Glomerular endothelial cell (primary cell): ENCODE measurements at regions not wholly inside any gene's neighbourhood (a gene's known extent, or its start where the extent isn't known, plus 50 kb on each side); places are given as distances from the start of the nearest gene placed in this dataset.

Experiments
- DNase-seq: peaks from one replicate; pipeline ENCODE4 v3.0.0-alpha.2; 2011; ENCODE audit warnings: low read depth, low spot score; ENCODE audit errors: extremely low read depth

DNA sequence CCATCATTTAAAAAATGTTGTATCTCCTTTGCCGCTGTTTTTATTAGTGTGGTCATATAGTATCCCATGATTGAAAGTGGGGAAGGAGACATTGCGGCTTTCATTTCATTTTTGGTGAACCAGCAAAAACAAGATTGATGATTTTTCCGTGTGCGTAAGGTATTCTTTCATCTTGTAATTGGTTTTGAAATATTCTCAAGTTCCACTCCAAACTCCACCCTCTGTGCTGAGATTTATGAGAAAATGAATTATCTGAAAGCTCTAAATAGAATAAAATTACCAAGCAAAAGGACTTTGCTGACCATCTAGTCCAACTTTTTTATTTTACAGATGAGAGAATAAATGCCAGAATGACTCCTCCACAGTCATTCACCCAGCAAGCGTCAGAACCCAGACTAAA, 103.1 kb upstream of the MPDZ start:
- no peak for DNase-seq

DNA sequence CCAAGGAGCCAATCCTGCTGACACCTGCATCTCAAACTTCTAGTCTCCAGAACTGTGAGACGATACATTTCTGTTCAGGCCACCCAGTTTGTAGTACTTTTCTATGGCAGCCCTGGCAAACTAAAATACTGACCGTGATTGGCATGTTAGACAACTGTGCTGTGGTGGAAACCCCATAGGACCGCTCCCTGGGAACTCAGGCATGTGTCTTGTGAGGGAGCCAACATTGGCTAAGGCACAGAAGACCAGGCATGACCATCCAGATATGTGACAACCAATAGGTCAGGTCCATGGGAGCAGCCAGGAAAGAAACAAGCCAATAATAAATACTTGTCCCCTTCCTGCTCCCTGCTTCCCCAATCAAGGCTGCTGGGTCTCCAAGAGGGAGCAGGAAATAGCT, 101.4 kb upstream of the MPDZ start:
- DNase-seq: no peak

DNA sequence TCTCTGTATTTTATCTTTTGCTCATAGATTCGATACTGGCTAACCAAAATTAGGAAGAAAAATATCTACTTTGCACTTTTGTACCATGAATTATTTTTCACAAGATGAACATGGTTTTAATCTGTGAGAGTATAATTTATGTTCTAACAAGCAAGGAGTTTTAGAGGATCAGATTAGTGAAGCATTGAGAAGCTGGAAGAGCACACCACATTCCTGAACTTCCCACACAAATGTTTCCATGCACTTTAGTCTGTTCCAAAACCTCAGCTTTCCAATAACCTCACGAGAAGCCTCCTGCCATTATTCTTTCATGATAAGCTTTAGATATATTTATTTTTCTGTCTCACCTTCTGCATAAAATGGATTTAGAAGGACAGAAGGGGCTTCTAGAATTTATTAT, 98.7 kb upstream of the MPDZ start:
- no peak for DNase-seq

DNA sequence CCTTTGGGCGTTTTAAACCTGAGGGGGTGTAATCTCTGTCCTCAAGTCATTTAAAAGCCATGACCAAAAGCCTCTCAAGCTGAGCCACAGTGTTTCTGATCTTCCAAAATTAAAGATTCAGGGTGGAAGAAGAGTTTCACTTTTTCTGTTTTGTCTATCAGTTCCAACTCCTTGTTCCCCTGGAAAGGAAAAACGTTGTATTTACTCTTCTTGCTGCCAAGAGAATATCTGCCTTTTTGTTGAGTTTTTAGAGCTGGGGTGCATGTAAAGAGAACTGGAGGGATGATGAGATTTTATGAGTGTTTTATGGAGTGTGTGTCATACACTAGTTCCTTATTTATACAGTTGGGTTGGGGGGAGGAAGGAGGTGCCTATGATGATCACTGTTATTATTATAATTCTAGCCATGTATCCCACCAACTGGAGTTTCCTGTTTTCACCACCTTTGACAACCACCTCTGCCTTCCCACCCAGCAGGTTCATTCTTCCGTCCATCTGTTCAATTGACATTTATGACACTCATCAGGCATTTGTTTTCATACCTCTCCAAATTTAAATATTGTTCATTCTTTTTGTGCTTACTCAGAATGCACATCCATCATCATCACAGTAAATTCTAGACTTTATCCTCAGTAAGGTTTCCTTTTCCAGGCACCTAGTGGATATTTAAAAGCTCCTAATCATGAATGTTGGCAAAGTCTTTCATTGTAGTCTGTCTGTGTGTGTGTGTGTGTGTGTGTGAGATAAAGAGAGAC, 97.9 kb upstream of the MPDZ start:
- DNase-seq: no peak

DNA sequence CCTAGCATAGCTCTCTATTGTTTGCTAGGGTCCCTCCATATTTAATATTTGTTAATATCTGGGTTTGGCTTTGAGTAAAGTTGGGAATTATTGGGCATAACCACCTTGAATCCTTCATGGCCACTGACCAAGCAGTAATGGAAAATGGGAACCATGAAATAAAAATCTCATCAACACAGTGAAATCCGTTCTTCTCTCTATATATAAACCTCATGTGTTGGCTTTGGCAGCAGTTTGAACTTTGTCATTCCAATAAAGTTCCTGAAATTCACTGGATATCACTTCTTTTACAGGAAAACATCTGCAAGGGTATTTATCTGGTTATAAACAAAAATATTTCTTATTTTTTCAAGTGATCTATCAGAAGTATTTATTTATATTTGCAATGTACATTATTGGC, 93.0 kb upstream of the MPDZ start:
- DNase-seq: no peak

DNA sequence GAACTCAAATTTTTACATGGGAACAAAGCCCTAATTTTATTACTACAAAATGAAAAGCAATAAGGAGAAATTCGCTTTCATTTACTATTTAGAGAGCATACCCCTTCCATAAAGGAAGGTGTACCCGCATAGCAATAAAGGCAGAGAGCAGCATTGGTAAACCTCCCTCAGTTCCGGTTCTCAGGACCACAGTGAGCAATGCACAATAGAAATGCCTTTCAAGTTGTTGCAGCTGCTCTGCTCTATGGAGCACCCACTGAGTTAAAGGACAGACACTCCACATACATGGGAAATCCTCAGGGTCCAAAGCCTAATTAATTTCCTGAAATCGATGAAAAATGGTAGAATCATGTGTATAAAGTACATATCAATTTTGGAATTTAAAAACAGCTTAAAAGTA, 89.9 kb upstream of the MPDZ start:
- DNase-seq: no peak

DNA sequence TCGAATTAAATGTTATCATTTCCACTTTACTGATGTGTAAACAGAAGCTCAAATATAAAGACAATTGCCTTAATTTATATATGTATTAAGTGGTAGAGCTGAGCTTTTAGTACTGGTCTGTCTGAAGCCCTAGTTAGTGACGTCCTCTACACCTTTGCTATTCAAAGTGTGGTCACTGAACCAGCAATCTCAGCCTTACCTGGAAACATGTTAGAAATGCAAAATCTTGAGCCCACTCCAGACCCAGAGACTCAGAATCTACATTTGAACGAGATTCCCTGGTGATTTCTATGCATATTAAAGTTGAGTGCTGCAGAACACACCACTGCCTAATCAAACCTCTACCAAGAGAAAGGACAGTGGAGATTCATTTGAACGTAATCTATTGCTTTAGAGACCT, 88.3 kb upstream of the MPDZ start:
- DNase-seq: no peak

DNA sequence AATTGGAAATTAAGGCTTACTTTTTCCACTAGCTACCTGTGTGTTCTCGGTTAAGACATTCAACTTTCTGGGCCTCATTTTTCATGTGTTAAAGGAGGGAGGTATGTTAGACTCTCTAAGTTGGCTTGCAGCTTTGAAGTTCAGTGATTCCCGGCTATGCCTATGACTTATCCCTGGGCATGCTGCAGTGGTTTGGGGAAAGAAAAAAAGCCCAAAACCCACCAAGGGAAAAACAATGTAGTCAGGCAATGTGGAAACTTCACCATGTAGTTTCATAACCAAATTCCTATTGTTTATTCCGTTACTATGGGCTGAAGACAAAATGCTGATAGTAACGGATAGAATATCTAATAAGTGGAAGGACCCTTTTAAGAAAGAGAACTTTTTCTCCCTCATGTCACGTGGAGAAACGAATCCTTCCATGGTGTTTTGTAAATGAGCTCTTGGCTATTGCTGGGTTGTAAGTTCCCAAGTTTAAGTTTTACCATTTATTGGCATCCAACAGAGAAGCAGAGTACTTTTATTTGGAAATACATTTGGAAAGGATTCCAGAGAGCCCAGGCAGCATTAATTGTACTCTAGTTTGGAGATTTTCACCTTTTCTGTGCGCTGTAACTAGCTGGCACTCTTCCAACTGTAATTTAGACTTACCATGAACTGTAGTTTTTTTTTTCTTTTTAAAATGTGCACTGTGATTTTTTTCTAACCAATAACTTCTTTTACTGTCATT, 84.9 kb upstream of the MPDZ start:
- DNase-seq: no peak

DNA sequence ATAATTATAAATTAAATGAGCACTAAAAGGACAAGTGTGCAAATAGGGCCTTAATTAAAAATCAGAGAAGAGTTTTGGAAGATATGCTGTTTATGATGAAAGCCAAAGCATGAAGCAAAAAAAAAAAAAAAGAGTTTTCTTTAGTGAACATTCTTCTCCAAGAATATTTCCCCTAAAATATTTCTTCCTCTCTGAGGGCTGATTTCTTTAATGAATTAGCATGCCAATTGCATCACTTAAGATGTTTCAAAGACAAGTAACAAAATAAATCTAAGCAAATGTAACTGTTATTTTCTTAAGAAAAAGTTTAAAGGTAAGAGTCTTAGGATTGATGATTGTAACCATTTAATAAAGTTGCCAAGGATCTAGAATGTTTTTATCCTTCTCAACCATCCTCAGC, 81.6 kb upstream of the MPDZ start:
- no peak for DNase-seq

DNA sequence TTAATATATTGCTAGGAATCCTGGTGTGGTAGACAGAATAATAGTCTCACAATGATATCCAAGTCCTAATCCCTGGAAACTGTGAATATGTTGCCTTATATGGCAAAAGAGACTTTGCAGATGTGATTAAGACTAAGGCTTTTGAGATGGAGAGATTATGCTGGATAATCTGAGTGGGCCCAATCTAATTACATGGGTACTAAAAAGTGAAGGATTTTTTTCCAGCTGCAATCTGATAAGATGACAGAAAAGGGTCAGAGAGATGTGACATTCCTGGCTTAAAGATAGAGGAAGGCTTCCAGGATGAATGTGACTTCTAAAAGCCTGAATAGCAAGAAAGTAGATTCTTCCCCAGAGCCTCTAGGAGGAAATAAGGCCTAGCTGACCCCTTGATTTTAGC, 80.7 kb upstream of the MPDZ start:
- DNase-seq: no peak

DNA sequence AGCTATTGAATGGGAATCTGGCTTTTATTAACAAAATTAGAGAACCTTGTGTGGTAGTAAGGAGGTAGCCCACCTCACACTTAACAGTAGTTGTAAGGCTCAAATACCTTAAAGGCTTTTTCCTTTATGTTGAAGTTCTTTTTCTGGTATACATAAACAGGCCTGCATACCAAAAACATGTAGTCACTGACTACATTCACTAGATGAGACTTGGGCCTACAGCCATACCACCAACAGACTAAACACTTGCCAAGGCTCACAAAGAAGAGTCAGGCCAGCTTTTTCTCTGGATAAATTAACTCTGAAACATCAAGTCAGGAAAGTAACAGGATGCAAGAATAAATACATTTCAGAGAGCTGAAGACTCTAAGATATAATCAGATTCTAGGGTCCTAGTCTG, 78.6 kb upstream of the MPDZ start:
- DNase-seq: no peak

DNA sequence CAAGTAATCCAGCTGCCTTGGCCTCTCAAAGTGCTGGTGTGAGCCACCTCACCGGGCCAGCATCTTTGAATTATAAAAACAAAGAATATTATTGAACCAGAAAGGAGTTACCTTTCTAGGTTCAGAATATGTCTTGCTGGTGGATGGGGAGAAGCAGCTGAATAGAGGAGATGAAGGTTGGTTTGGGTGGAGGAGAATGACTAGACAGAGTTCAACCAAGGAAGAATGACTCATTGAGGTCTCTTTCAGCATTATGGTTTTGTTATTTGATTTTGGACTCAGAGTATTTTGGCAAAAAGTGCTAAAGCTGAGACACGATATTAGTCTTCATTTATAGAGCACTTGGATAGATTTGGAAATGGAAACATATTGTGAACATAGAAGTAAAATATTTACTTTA, 75.2 kb upstream of the MPDZ start:
- no peak for DNase-seq

DNA sequence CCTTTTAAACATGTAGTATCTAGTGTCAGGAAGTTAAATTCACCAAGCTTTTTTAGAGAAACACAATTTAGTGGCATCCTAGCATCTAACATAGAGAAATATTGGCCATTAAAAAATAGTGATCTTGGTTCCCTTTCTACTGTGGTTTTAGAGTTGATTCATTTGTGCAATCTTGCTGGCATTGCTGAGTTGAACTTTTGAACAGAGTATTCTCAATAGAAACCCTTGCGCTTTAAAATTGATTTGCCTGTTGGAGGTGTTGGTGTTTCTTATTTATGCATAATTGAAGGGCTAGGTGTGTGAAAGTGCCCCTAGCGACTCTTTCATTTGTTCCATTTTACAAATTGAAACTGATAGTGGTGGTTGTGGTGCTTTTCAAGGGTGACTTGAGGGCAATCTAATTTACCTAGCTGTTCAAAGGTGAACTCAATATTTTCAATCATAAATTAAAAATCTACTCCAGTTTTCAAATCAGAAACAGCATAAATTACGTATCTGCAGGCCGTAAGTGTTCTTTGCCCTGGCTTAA, 73.0 kb upstream of the MPDZ start:
- no peak for DNase-seq

DNA sequence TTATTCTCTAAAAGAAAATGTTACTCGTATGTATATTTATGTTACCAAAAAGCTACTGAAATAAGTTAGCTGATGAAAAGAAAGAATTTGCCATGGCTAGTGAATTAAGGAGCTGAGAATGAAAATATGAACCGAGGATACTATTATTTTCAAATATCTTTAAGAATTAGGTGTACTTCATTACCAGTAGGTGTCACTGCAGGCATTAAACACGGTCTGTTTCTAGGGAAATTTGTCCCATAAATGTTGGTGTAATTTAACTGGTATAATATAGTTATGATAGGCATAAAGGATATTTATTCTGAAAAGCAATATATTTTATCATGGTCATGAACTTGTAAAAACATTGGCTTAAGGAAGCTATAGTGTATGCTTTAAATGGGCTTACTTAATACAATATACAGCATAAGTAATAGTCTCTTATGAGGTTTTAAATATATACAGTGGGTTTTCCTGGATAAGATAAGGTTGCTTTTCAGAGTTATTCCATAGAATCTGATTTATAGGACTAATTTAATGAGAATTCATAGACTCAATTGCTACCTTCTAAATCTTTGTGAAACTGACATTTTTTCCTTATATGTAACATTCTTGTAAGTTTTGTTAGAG, 72.4 kb upstream of the MPDZ start:
- peak; percentile 52 for DNase-seq

DNA sequence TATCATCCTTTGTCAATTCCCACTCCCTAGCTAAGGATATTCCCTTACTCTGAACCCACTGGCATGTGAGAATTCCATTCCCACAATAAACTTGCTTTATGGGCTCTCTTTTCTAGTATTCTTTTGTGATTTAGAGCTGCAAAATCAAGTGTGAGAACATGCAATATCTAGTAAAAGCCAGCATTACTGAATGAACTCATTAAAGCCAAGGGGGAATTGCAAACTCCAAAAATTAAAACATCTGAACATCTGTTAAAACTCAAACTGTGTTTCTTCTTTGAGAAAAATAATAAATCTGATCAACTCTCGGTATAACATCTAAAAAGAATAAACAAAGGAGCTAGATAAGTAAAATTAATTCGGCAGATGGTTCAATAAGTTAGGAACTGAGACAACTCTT, 53.1 kb upstream of the MPDZ start:
- no peak for DNase-seq

DNA sequence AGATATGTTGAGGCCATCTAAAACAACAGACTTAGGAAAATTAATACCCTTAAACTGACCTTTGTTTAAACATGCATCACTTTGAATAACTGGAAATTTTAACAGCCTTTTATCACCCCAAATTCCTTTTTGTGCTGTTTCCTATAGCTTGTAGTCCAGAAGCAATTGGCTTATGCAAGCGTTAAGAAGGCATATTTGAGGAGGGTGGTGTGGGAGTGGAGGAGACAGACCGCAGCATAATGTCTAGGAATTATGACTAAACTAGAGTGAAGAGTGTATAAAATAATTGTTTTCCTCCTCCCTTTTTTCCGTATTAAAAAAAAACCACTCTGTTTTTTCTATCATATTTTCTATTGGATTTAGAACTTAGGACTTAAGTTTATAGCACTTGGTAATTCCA, 51.8 kb upstream of the MPDZ start:
- DNase-seq: no peak

DNA sequence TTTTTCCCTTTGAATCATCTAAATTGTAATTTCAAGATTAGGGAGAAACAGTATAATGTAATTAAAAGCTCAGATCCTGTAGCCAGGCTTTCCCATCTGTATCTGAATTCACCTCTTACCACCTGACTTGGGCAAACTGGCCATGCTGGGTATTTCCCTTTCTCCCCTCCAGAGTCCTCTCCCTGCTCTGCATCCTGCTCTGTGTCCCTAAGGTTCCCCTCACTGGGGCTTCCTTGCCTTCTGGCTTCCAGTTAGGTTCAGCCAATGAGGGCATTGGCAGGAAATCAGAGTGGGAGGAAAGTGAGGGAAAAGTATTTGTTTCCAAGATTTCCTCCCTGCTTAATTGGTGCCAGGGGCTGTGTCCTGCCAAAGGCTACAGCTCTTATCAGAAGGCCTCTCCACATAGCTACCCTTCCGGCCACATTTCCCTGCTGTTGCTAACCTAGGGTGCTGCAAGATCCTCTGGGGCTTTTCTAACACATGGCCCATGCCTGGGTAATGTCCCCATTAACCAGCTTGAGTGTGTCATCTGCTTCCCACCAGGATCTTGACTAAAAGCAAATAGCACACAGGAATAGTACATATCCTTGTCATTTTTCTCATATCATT, 51.0 kb upstream of the MPDZ start:
- DNase-seq: peak; percentile 65
